Amniotic epithelial cell (primary cell): ENCODE measurements at regions not wholly inside any gene's neighbourhood (a gene's known extent, or its start where the extent isn't known, plus 50 kb on each side); places are given as distances from the start of the nearest gene placed in this dataset.

Experiments used
- DNase-seq: peaks from one replicate; pipeline ENCODE4 v3.0.0-alpha.2; 2010; ENCODE audit warnings: low read depth

GRCh38 chr12:23174917-23175316, 549.9 kb downstream of the ETNK1 start:
- no peak for DNase-seq

- no peak for DNase-seq
Observed at GRCh38 chr12:23185346-23185745, 560.4 kb downstream of the ETNK1 start.

- no peak for DNase-seq
Observed at GRCh38 chr12:23186950-23187349, 562.0 kb downstream of the ETNK1 start.

- no peak for DNase-seq
Observed at GRCh38 chr12:23193552-23193951, 568.6 kb downstream of the ETNK1 start.

- no peak for DNase-seq
Observed at GRCh38 chr12:23197266-23197665, 572.3 kb downstream of the ETNK1 start.

GRCh38 chr12:23202728-23203127, 577.8 kb downstream of the ETNK1 start:
- no peak for DNase-seq

- peak; percentile 56 for DNase-seq
Observed at GRCh38 chr12:23204933-23205778, 580.2 kb downstream of the ETNK1 start.

- no peak for DNase-seq
Observed at GRCh38 chr12:23209793-23210192, 584.8 kb downstream of the ETNK1 start.

GRCh38 chr12:23210573-23210972, 585.6 kb downstream of the ETNK1 start:
- DNase-seq = no peak

- no peak for DNase-seq
Observed at GRCh38 chr12:23211384-23212320, 586.7 kb downstream of the ETNK1 start.

- DNase-seq = no peak
Observed at GRCh38 chr12:23217158-23217557, 592.2 kb downstream of the ETNK1 start.

GRCh38 chr12:23217667-23218066, 592.7 kb downstream of the ETNK1 start:
- no peak for DNase-seq

- DNase-seq = no peak
Observed at GRCh38 chr12:23221066-23221465, 596.1 kb downstream of the ETNK1 start.

GRCh38 chr12:23221926-23222325, 597.0 kb downstream of the ETNK1 start:
- DNase-seq = no peak

GRCh38 chr12:23222801-23223200, 597.8 kb downstream of the ETNK1 start:
- no peak for DNase-seq

GRCh38 chr12:23228101-23228500, 603.1 kb downstream of the ETNK1 start:
- DNase-seq = no peak

GRCh38 chr12:23230899-23231298, 605.9 kb downstream of the ETNK1 start:
- DNase-seq = no peak

- no peak for DNase-seq
Observed at GRCh38 chr12:23236066-23236780, 611.3 kb downstream of the ETNK1 start.

GRCh38 chr12:23236811-23237210, 611.8 kb downstream of the ETNK1 start:
- no peak for DNase-seq

GRCh38 chr12:23238190-23238589, 613.2 kb downstream of the ETNK1 start:
- no peak for DNase-seq

- DNase-seq = no peak
Observed at GRCh38 chr12:23238957-23239356, 614.0 kb downstream of the ETNK1 start.

- no peak for DNase-seq
Observed at GRCh38 chr12:23245186-23245585, 620.2 kb downstream of the ETNK1 start.
